ENCODE measurements at regions not wholly inside any gene's neighbourhood (a gene's known extent, or its start where the extent isn't known, plus 50 kb on each side); places are given as distances from the start of the nearest gene placed in this dataset.

GRCh38 chr3:147832611-147833010, 423.4 kb downstream of the ZIC1 start:
- TF ChIP-seq SP1 (IDR thresholded peaks at IDR 0.05) = no peak
- TF ChIP-seq ELF4 (IDR thresholded peaks at IDR 0.05) = no peak
- no peak for TF ChIP-seq FOXK2 (IDR thresholded peaks at IDR 0.05)
- TF ChIP-seq FOXM1 (IDR thresholded peaks at IDR 0.05; ENCODE audit: borderline replicate concordance) = no peak
- no peak for TF ChIP-seq SUZ12 (IDR thresholded peaks at IDR 0.05)
- TF ChIP-seq ZNF384 (IDR thresholded peaks at IDR 0.05) = no peak
- TF ChIP-seq BHLHE40 (IDR thresholded peaks at IDR 0.05; ENCODE audit: borderline replicate concordance) = no peak
- no peak for TF ChIP-seq TARDBP (IDR thresholded peaks at IDR 0.05)
- no peak for TF ChIP-seq L3MBTL2 (conservative IDR thresholded peaks at IDR 0.05)
- no peak for TF ChIP-seq PKNOX1 (IDR thresholded peaks at IDR 0.05)
- no peak for TF ChIP-seq ARNT (IDR thresholded peaks at IDR 0.05)

Measured in HEK293T (cell line).